CD4-positive, alpha-beta T cell treated with Interleukin-4 for 1 hour (primary cell): ENCODE measurements at regions not wholly inside any gene's neighbourhood (a gene's known extent, or its start where the extent isn't known, plus 50 kb on each side); places are given as distances from the start of the nearest gene placed in this dataset.

ENCODE experiments used
- DNase-seq, 2 donors: peaks; one replicate each; pipeline ENCODE4 v3.0.0-alpha.2; 2020 to 2022

GRCh38 chr18:38963943-38964660 lies 1398.5 kb upstream of the CELF4 start:
- no peak for DNase-seq

GRCh38 chr18:38961880-38962279 lies 1396.3 kb upstream of the CELF4 start:
- DNase-seq: no peak

- no peak for DNase-seq
Measured at GRCh38 chr18:38957736-38958135, 1392.1 kb upstream of the CELF4 start.

- no peak for DNase-seq
Measured at GRCh38 chr18:38956068-38956467, 1390.5 kb upstream of the CELF4 start.

DNA sequence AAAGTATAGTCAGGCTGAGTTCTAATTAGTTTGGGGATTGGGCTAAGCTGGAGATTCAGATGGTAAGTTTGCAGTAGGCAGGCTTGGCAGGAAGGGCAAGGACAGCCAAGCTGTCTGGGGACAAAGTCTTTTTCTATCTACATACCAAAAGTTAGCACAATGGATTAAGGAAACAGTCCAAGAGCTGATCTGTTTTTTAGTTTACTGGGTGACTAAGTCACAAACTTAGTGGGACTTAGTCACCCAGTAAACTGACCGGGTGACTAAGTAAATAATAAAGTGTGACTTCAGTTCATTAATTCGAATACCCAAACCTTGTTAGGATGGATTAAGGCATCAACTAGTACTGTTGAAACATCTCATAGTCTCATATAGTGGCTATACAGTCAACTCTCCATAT lies 1386.0 kb upstream of the CELF4 start:
- no peak for DNase-seq

GRCh38 chr18:38948436-38948835 lies 1382.8 kb upstream of the CELF4 start:
- DNase-seq: no peak

DNA sequence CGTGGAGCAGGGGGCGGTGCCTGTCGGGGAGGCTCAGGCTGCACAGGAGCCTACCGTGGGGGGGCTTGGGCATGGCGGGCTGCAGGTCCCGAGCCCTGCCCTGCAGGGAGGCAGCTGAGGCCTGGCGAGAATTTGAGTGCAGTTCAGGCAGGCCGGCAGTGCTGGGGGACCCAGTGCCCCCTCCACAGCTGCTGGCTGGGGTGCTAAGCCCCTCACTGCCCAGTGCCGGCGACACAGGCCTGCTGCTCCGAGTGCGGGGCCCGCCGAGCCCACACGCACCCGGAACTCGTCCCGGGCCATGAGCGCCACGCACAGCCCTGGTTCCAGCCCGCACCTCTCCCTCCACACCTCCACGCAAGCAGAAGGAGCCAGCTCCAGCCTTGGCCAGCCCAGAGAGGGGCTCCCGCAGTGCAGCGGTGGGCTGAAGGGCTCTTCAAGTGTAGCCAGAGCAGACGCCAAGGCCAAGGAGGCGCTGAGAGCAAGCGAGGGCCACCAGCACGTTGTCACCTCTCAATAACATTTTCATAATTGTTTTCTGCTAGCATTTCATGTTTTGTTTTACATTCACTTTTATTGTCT lies 1378.9 kb upstream of the CELF4 start:
- no peak for DNase-seq

- no peak for DNase-seq
Measured at GRCh38 chr18:38941711-38942561, 1376.3 kb upstream of the CELF4 start.

DNA sequence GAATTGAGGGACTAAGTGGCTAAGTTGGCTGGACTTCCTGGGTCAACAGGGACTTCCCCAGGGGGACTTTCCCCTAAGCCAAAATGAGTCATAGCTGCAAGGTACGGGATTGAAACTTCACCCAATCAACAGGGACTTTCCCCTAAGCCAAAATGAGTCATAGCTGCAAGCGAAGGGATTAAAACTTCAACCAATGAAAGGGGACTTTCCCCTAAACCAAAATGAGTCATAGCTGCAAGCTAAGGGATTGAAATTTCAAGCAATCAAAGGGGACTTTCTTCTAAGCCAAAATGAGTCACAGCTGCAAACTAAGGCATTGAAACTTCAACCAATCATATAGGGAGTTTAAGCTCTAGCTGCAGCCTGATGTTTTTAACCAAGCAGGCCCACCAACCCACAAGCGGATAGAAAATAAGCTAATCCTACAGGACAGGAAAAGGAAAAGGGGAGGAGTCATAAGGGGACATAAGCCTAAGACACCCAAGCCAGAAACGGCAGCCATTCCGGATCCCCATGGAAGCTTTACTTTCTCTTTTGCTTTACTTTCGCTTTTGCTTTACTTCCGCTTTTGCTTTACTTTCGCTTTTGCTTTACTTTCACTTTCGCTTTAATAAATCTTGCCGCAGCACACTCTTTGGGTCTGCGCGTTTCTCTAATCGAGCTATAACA lies 1375.4 kb upstream of the CELF4 start:
- peak; percentile 74 to 89 for DNase-seq

DNA sequence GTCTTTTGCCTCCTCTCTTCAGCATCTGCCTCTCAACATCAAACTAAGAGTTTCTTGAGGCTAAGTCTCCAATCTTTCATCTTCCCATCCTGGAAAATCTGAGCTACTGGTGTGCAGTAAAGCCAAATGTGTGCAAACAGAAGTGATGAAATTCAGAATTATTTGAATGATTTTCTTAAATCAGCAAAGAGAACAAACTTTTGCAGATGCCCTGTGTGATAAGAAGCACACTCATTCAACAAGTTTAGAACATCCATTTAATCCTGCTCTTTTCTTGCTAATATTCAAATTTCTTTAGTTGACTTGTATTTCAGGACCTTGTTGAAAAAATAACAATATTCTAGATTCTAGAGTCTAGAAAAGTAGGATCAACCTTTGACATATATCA lies 1374.9 kb upstream of the CELF4 start:
- no peak for DNase-seq

DNA sequence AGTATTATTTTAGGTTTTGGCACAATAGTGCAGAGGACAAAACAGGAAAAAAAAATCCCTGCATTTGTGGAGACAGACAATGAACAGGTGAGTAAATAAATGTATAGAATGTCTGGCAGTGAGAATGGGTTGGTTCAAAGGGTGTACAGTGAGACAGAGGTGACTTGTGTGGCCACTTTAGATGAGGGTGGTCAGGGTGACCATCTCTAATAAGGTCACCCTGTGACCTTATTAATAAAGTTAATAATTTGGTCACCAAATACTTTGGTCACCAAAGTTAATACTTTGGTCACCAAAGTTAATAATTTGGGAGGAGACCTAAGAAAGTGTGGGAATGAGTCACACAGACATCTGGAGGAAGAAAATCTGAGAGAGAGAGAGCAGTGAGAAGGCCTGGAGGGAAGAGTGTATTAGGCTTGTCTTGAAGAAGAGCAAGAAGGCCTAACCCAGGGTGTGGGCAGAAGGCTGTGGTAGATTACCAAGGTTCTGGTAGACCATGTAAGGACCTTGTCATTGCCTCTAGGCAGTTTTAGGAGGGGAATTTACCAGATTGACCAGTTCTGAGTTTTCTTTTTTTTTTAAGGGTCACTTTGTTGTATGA lies 1368.4 kb upstream of the CELF4 start:
- DNase-seq: no peak

GRCh38 chr18:38933322-38933721 lies 1367.7 kb upstream of the CELF4 start:
- no peak for DNase-seq

- no peak for DNase-seq
Measured at GRCh38 chr18:38932752-38933151, 1367.2 kb upstream of the CELF4 start.

DNA sequence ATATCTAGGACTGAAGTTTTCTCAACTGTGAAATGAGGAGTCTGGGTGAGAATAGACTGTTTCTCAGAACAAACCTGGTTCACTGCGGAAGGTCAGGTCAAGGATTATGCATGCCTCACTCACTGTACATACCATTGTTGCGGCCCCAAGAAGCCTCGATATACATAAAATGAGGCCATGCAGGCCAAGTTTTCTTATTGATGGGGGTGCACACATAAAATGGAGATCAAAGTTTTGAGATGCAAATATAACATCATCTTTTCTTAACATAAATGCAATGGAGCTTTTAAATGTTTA lies 1366.1 kb upstream of the CELF4 start:
- DNase-seq: no peak

DNA sequence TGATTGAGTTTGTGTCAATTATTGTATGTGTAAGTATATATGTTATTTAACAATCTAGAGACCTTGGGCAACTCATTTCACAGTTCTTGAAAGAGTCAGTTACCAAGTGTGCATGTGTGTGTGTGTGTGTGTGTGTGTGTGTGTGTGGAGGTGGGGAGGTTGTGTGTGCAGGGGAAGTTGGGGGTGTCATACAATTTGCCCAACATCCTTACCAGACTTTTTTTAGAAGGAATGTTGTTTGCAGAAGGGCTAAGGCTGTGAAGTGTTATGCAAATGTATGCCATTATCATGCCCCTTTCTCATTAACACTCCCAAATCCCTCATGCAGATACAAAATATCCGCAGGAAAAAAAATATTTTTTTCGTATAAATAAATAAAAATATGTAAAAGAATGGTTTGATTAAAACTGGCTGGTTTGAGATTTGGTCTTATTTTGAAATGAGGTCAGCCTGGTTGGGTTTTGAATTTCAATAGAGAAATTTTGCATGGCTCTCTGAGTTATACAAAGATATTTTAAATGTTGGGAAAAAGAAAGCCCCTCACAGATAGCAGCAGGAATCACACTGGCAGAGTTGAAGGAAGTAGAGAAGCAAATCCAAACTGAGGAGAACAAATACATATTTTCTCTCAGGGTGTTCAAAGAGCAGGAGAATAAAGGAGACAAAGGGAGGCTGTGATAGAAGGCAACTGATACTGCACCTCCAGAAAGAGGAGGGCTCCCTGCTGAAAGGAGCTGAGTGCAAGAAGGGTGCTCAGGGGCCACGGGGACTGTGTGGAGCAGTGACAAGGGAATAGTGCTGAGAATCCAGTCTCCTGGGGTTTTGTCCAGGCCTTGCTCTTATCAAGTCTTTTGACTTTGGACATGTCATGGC lies 1365.5 kb upstream of the CELF4 start:
- no peak for DNase-seq

DNA sequence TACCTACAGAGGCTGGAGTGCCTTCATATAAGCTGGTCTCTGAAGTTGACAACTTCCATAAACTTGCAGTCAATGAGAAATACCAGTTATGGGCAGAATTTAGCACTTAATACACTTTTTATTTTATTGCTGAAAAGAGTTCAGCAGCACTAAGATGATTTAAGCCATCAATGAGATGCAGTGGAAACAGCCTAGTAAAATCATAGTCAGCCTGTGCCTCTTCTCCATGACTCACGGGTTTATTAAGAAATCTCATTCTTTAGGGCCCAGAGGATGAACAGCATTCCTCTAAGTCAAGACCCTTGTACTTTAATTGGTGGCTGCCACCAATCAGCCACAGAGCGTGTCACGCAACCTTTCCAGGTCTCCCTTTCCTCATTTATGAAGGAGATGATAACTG lies 1357.9 kb upstream of the CELF4 start:
- DNase-seq: no peak

DNA sequence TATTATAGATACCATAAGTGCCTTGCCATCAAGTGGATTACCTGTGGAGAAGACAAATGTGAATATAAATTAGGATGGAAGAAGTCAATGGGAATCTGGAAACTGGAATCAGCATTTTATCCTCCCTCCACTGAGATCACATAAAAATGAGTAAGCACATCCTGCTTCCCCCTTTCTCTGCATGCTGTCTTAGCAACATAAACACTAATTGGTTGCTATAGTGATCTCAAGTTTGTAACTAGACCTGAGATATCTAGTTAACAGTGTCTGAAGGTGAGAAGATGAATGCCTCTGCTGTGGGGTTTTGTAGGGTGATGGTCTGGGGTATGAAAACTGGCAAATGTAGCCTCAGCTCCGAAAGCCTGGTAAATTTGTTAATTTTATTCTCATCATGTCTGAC lies 1357.5 kb upstream of the CELF4 start:
- no peak for DNase-seq

GRCh38 chr18:38909972-38910371 lies 1344.4 kb upstream of the CELF4 start:
- DNase-seq: no peak

DNA sequence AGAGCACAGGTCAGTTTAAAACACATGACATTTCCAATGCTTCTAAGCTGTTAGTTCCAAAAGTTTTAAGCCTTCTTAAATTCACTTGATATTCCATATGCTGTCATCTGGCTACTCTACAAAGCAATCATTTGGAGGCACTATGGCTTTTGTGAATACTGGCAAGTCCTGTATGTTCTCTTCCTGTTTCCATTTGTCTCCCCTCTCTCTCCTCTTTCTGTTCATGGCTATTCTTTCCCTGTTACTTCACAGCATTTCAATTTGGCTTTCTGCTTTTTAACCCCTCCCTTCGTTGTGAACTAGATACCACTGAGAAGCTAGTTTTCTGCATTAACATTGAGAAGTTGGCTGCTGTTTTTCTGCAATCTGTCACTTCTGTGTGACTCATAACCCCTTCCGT lies 1337.2 kb upstream of the CELF4 start:
- no peak for DNase-seq

GRCh38 chr18:38900445-38900844 lies 1334.8 kb upstream of the CELF4 start:
- DNase-seq: no peak

DNA sequence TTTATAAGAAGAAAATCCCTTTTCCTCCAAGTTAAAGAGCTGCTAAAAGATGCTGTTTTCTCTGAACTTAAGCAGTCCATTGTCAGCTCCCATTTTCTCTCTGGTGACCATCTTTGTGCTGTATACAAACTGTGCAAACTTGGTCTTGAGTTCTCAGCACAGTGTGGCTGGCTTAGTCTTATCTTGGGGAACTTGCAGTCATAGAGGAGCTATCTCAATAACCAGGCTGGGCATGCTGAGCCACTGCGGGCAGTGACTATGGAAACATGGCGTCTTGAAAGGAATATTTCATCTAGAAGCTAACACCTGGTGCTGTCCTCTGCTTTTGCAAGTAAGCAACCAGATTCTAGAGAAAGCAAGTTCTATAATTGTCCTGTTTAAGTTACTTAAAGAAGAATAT lies 1334.4 kb upstream of the CELF4 start:
- no peak for DNase-seq

GRCh38 chr18:38899252-38899651 lies 1333.7 kb upstream of the CELF4 start:
- DNase-seq: no peak
